WTC11 (cell line): ENCODE measurements at regions not wholly inside any gene's neighbourhood (a gene's known extent, or its start where the extent isn't known, plus 50 kb on each side); places are given as distances from the start of the nearest gene placed in this dataset.

Source experiments
- ATAC-seq: fragments of 200-7000 bp; cut with Tn5 transposase; 2 replicates; pipeline ENCODE4 v1.10.0; 2021; ENCODE audit warnings: mild to moderate bottlenecking, moderate library complexity
- CTCF ChIA-PET: fragments of 300-600 bp; sonication (Branson Sonifier 250); formaldehyde crosslinking; loops from one replicate; lab custom pipeline; 2021; ENCODE audit warnings: antibody characterized with exemption; lab: Charles Lee
- POLR2A ChIA-PET: fragments of 350-600 bp; sonication (Branson Sonifier 250); formaldehyde crosslinking; loops from one replicate; lab custom pipeline; 2021; ENCODE audit warnings: antibody characterized with exemption; lab: Charles Lee
- DNase-seq: peaks from one replicate; pipeline ENCODE4 v3.0.0; 2021; ENCODE audit warnings: low spot score
- H3K27ac Mint-ChIP-seq: 2 replicates; pipeline ENCODE4 v1.8.0; 2021; ENCODE audit warnings: mixed read lengths
- H3K27me3 Mint-ChIP-seq: 2 replicates; pipeline ENCODE4 v1.8.0; 2021; ENCODE audit warnings: low read depth, mild to moderate bottlenecking, moderate library complexity, mixed read lengths
- H3K36me3 Mint-ChIP-seq: 2 replicates; pipeline ENCODE4 v1.8.0; 2021; ENCODE audit warnings: mixed read lengths
- H3K4me1 Mint-ChIP-seq: 2 replicates; pipeline ENCODE4 v1.8.0; 2022; ENCODE audit warnings: mixed read lengths
- H3K4me3 Mint-ChIP-seq: 2 replicates; pipeline ENCODE4 v1.8.0; 2021; ENCODE audit warnings: mild to moderate bottlenecking, moderate library complexity, mixed read lengths
- H3K9me3 Mint-ChIP-seq: 2 replicates; pipeline ENCODE4 v1.8.0; 2021; ENCODE audit warnings: mixed read lengths
- CBFB ChIP-seq: sonication (generic); formaldehyde crosslinking; IDR thresholded peaks from 2 replicates; pipeline ENCODE4 v1.8.1; 2022; ENCODE audit warnings: mild to moderate bottlenecking, low read depth, missing genetic modification reagents
- HMGA2 ChIP-seq: fragments of 250-450 bp; sonication (Bioruptor Pico); IDR thresholded peaks from 2 replicates; pipeline ENCODE4 v1.4.0; 2021; ENCODE audit warnings: mild to moderate bottlenecking, moderate library complexity
- MYBL2 ChIP-seq: sonication (generic); formaldehyde crosslinking; IDR thresholded peaks from 2 replicates; pipeline ENCODE4 v1.8.1; 2023; ENCODE audit warnings: mild to moderate bottlenecking, moderate library complexity, missing genetic modification reagents
- NFATC4 ChIP-seq: fragments of 250-450 bp; sonication (Bioruptor Pico); IDR thresholded peaks from 2 replicates; pipeline ENCODE4 v1.9.0; 2021; ENCODE audit warnings: mild to moderate bottlenecking
- NFYB ChIP-seq: sonication (generic); formaldehyde crosslinking; conservative IDR thresholded peaks from 2 replicates; pipeline ENCODE4 v1.8.0; 2022; ENCODE audit warnings: low read depth, missing genetic modification reagents
- SMAD3 ChIP-seq: sonication (generic); formaldehyde crosslinking; IDR thresholded peaks from 2 replicates; pipeline ENCODE4 v1.8.0; 2022; ENCODE audit warnings: missing genetic modification reagents, mild to moderate bottlenecking, borderline replicate concordance
- TP53 ChIP-seq: sonication (generic); formaldehyde crosslinking; IDR thresholded peaks from 2 replicates; pipeline ENCODE4 v1.8.1; 2023; ENCODE audit warnings: mild to moderate bottlenecking, missing genetic modification reagents
- ZBTB21 ChIP-seq: sonication (generic); formaldehyde crosslinking; IDR thresholded peaks from 2 replicates; pipeline ENCODE4 v1.8.1; 2023; ENCODE audit warnings: mild to moderate bottlenecking, missing genetic modification reagents, borderline replicate concordance
- ZNF219 ChIP-seq: sonication (generic); formaldehyde crosslinking; IDR thresholded peaks from 2 replicates; pipeline ENCODE4 v1.8.0; 2023; ENCODE audit warnings: missing genetic modification reagents, mild to moderate bottlenecking, borderline replicate concordance
- ZNF232 ChIP-seq: sonication (generic); formaldehyde crosslinking; IDR thresholded peaks from 2 replicates; pipeline ENCODE4 v1.8.0; 2022; ENCODE audit warnings: mild to moderate bottlenecking, missing genetic modification reagents
- ZNF263 ChIP-seq: sonication (generic); formaldehyde crosslinking; IDR thresholded peaks from 2 replicates; pipeline ENCODE4 v1.8.1; 2022; ENCODE audit warnings: low read depth, mild to moderate bottlenecking, moderate library complexity, missing genetic modification reagents
- ZNF423 ChIP-seq: fragments of 250-450 bp; sonication (Bioruptor Pico); IDR thresholded peaks from 2 replicates; pipeline ENCODE4 v2.1.2; 2022; ENCODE audit warnings: mild to moderate bottlenecking, moderate library complexity
- TF ChIP-seq, protein P1 (sequence below): sonication (generic); formaldehyde crosslinking; IDR thresholded peaks from 2 replicates; pipeline ENCODE4 v1.8.1; 2023; ENCODE audit warnings: mild to moderate bottlenecking, missing genetic modification reagents
- TF ChIP-seq, protein P2 (sequence below): sonication (generic); formaldehyde crosslinking; IDR thresholded peaks from 2 replicates; pipeline ENCODE4 v1.8.0; 2022; ENCODE audit warnings: mild to moderate bottlenecking, missing genetic modification reagents
- TF ChIP-seq, protein P3 (sequence below): sonication (generic); formaldehyde crosslinking; IDR thresholded peaks from 2 replicates; pipeline ENCODE4 v1.8.1; 2022; ENCODE audit warnings: low read depth, missing genetic modification reagents, borderline replicate concordance
- TF ChIP-seq, protein P4 (sequence below): sonication (generic); formaldehyde crosslinking; IDR thresholded peaks from 2 replicates; pipeline ENCODE4 v1.8.1; 2023; ENCODE audit warnings: mild to moderate bottlenecking, missing genetic modification reagents, moderate library complexity
- TF ChIP-seq, protein P5 (sequence below): fragments of 250-450 bp; sonication (Bioruptor Pico); conservative IDR thresholded peaks from 2 replicates; pipeline ENCODE4 v1.9.0; 2021; ENCODE audit warnings: mild to moderate bottlenecking
- TF ChIP-seq, protein P6 (sequence below): fragments of 250-450 bp; sonication (Bioruptor Pico); IDR thresholded peaks from 2 replicates; pipeline ENCODE4 v1.9.0; 2021; ENCODE audit warnings: mild to moderate bottlenecking, borderline replicate concordance

DNA sequence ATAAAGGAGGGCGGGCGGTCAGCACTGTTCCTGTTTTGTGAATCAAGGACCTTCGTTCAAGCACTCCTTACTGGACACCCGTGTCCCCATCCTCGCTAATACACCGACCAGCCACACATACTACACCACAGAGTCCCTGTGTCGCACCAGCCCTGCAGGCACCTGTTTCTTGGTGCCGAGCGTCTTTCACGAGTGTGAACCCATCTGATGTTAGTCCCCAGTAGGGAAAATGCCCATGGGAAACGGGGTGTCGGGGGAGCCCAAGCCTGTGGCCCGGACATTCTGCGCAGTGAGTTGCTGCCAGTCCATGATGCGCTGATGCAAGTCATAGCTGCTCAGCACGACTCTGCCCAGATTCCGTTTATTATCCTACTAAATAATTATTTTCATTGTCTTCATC lies 74.7 kb downstream of the TTLL2 start (continued):
- TF ChIP-seq, protein P1, sequence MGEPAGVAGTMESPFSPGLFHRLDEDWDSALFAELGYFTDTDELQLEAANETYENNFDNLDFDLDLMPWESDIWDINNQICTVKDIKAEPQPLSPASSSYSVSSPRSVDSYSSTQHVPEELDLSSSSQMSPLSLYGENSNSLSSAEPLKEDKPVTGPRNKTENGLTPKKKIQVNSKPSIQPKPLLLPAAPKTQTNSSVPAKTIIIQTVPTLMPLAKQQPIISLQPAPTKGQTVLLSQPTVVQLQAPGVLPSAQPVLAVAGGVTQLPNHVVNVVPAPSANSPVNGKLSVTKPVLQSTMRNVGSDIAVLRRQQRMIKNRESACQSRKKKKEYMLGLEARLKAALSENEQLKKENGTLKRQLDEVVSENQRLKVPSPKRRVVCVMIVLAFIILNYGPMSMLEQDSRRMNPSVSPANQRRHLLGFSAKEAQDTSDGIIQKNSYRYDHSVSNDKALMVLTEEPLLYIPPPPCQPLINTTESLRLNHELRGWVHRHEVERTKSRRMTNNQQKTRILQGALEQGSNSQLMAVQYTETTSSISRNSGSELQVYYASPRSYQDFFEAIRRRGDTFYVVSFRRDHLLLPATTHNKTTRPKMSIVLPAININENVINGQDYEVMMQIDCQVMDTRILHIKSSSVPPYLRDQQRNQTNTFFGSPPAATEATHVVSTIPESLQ (CRISPR knock-in tag), result no peak
- TF ChIP-seq, protein P2, sequence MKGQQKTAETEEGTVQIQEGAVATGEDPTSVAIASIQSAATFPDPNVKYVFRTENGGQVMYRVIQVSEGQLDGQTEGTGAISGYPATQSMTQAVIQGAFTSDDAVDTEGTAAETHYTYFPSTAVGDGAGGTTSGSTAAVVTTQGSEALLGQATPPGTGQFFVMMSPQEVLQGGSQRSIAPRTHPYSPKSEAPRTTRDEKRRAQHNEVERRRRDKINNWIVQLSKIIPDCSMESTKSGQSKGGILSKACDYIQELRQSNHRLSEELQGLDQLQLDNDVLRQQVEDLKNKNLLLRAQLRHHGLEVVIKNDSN (CRISPR knock-in tag), result no peak
- TF ChIP-seq HMGA2 (CRISPR knock-in tag), result no peak
- TF ChIP-seq ZNF423 (CRISPR knock-in tag), result no peak
- TF ChIP-seq, protein P3, sequence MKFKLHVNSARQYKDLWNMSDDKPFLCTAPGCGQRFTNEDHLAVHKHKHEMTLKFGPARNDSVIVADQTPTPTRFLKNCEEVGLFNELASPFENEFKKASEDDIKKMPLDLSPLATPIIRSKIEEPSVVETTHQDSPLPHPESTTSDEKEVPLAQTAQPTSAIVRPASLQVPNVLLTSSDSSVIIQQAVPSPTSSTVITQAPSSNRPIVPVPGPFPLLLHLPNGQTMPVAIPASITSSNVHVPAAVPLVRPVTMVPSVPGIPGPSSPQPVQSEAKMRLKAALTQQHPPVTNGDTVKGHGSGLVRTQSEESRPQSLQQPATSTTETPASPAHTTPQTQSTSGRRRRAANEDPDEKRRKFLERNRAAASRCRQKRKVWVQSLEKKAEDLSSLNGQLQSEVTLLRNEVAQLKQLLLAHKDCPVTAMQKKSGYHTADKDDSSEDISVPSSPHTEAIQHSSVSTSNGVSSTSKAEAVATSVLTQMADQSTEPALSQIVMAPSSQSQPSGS, result no peak
- no peak for TF ChIP-seq NFATC4 (CRISPR knock-in tag)
- TF ChIP-seq, protein P4, sequence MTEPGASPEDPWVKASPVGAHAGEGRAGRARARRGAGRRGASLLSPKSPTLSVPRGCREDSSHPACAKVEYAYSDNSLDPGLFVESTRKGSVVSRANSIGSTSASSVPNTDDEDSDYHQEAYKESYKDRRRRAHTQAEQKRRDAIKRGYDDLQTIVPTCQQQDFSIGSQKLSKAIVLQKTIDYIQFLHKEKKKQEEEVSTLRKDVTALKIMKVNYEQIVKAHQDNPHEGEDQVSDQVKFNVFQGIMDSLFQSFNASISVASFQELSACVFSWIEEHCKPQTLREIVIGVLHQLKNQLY (CRISPR knock-in tag), result no peak
- no peak for TF ChIP-seq MYBL2 (CRISPR knock-in tag)
- TF ChIP-seq ZNF232, result no peak
- no peak for TF ChIP-seq NFYB (CRISPR knock-in tag)
- TF ChIP-seq, all 79 proteins: peak for 0

DNA sequence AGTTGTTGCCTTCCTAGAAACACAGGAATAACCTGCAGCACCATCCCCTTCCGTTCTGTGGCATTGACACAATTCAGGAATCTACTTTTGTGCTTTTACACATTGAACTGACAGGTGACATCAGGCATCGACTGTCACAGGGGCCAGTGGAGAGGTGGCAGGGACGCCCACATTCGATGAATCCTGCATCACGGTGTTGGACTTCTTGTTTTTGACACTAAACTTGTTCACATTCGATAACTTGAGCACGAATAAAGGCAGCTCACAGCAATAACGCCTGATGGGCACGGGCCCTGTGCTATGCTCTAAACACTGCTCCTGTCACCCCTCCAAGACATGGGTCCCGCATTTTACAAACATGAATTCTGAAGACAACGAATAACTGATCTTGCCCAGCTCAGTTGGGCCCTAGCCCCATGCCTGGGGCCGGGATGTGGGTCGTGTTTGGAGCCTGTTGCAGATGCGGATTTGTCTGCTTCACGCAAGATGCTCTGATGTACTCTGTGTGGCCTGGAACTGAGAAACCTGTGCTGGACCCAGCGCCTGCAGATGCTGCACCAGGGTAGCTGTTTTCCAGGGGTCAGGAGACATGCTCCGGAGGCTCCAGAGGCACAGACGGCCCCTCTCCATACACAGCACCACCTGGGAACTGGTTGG lies 75.7 kb downstream of the TTLL2 start:
- Mint-ChIP-seq H3K4me1 (peaks cover 17% of the 10 kb centered on the region), H3K36me3 (no peaks in the 10 kb centered on the region), H3K4me3 (no peak overlapping the region), H3K9me3 (no peaks in the 10 kb centered on the region), H3K27ac (no peak overlapping the region), H3K27me3 (no peaks in the 10 kb centered on the region; the same call in 1 of the 2 replicates)
- no peak for ATAC-seq
- ChIA-PET CTCF (no interaction called here), POLR2A (no interaction called here)
- DNase-seq, result no peak
- TF ChIP-seq, protein P1 (CRISPR knock-in tag), result no peak
- TF ChIP-seq TP53 (CRISPR knock-in tag), result no peak
- TF ChIP-seq, protein P3, result no peak
- TF ChIP-seq CBFB (CRISPR knock-in tag), result no peak
- TF ChIP-seq NFYB (CRISPR knock-in tag), result no peak
- TF ChIP-seq ZNF263 (CRISPR knock-in tag), result no peak
- no peak for TF ChIP-seq ZNF219 (CRISPR knock-in tag)
- TF ChIP-seq, protein P5, sequence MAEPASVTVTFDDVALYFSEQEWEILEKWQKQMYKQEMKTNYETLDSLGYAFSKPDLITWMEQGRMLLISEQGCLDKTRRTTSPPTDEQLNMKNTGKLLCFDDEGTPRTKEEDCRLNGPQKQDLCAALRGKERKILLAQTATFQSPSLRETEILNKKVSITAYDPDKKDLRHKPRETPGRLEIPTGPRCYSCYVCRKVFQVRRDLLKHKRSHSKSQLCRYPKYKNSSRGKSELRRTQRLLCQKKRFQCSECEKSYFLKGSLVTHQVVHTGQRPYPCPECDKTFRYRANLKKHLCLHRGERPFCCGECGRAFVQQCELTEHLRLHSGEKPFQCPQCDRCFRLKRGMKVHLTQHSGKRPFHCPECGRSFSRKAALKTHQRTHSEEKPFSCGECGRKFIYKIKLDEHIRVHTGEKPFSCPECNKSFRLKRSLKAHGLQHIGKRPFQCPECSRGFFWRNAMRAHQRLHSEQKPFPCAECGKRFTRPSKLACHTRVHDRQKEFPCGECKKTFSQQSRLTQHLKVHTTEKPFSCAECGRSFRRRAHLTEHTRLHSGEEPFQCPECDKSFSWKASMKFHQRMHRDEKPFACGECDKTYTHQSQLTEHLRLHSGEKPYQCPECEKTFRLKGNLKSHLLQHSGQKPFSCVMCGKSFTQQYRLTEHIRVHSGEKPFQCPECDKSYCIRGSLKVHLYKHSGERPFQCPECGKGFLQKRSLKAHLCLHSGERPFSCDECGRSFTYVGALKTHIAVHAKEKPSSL (CRISPR knock-in tag), result no peak
- TF ChIP-seq ZBTB21 (CRISPR knock-in tag), result no peak
- no peak for TF ChIP-seq ZNF423 (CRISPR knock-in tag)
- TF ChIP-seq SMAD3 (CRISPR knock-in tag), result no peak
- TF ChIP-seq, protein P6, sequence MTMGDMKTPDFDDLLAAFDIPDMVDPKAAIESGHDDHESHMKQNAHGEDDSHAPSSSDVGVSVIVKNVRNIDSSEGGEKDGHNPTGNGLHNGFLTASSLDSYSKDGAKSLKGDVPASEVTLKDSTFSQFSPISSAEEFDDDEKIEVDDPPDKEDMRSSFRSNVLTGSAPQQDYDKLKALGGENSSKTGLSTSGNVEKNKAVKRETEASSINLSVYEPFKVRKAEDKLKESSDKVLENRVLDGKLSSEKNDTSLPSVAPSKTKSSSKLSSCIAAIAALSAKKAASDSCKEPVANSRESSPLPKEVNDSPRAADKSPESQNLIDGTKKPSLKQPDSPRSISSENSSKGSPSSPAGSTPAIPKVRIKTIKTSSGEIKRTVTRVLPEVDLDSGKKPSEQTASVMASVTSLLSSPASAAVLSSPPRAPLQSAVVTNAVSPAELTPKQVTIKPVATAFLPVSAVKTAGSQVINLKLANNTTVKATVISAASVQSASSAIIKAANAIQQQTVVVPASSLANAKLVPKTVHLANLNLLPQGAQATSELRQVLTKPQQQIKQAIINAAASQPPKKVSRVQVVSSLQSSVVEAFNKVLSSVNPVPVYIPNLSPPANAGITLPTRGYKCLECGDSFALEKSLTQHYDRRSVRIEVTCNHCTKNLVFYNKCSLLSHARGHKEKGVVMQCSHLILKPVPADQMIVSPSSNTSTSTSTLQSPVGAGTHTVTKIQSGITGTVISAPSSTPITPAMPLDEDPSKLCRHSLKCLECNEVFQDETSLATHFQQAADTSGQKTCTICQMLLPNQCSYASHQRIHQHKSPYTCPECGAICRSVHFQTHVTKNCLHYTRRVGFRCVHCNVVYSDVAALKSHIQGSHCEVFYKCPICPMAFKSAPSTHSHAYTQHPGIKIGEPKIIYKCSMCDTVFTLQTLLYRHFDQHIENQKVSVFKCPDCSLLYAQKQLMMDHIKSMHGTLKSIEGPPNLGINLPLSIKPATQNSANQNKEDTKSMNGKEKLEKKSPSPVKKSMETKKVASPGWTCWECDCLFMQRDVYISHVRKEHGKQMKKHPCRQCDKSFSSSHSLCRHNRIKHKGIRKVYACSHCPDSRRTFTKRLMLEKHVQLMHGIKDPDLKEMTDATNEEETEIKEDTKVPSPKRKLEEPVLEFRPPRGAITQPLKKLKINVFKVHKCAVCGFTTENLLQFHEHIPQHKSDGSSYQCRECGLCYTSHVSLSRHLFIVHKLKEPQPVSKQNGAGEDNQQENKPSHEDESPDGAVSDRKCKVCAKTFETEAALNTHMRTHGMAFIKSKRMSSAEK (CRISPR knock-in tag), result no peak
